ENCODE measurements at regions not wholly inside any gene's neighbourhood (a gene's known extent, or its start where the extent isn't known, plus 50 kb on each side); places are given as distances from the start of the nearest gene placed in this dataset.
"Not testable (repeated sequence)": the region's sequence is repeated elsewhere in the genome, so short reads cannot be mapped to it uniquely, and the experiment has no call there.

DNA sequence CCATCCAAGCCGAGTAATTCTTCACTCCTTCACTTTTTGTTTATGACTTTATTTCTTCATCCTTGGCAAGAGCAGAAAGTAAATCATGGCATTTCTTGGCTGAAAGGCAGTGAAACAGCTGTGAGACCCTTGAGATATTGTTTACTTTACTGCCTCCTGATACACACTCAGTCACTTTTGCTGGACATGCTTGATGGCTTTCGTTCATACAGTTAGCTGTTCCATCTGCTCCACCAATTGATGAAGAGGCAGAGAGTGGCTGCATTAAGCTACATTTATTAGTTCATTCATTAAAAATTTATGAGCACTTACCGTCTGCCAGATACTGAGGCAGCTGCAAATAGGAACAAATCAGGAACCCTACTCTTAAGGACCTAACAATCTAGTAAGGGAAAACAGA, 184.4 kb upstream of the OR13F1 start:
- Histone ChIP-seq H3K4me1 (ENCODE audit: insufficient read depth, low read length) (no peaks in the 10 kb centered on the region), H3K4me2 (ENCODE audit: insufficient read depth, low read length) (no peak overlapping the region), H4K20me1 (ENCODE audit: insufficient read depth, low read length) (no peaks in the 10 kb centered on the region), H2AFZ (ENCODE audit: low read length) (no peak overlapping the region), H3K4me3 (ENCODE audit: insufficient read depth, low read length) (no peak overlapping the region), H3K27ac (ENCODE audit: low read depth, low read length) (no peak overlapping the region), H3K79me2 (ENCODE audit: insufficient read depth, low read length) (no peaks in the 10 kb centered on the region), H3K27me3 (ENCODE audit: insufficient read depth, low read length) (no peaks in the 10 kb centered on the region), H3K36me3 (ENCODE audit: insufficient read depth, low read length) (no peaks in the 10 kb centered on the region), H3K9me3 (ENCODE audit: low read depth, low read length) (no peaks in the 10 kb centered on the region)
- DNase-seq (ENCODE audit: insufficient read length, low spot score, missing footprints), result no peak
- TF ChIP-seq, protein P1, sequence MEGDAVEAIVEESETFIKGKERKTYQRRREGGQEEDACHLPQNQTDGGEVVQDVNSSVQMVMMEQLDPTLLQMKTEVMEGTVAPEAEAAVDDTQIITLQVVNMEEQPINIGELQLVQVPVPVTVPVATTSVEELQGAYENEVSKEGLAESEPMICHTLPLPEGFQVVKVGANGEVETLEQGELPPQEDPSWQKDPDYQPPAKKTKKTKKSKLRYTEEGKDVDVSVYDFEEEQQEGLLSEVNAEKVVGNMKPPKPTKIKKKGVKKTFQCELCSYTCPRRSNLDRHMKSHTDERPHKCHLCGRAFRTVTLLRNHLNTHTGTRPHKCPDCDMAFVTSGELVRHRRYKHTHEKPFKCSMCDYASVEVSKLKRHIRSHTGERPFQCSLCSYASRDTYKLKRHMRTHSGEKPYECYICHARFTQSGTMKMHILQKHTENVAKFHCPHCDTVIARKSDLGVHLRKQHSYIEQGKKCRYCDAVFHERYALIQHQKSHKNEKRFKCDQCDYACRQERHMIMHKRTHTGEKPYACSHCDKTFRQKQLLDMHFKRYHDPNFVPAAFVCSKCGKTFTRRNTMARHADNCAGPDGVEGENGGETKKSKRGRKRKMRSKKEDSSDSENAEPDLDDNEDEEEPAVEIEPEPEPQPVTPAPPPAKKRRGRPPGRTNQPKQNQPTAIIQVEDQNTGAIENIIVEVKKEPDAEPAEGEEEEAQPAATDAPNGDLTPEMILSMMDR (IDR thresholded peaks at IDR 0.05; ENCODE audit: extremely low read depth, low read depth, low read length), result no peak

DNA sequence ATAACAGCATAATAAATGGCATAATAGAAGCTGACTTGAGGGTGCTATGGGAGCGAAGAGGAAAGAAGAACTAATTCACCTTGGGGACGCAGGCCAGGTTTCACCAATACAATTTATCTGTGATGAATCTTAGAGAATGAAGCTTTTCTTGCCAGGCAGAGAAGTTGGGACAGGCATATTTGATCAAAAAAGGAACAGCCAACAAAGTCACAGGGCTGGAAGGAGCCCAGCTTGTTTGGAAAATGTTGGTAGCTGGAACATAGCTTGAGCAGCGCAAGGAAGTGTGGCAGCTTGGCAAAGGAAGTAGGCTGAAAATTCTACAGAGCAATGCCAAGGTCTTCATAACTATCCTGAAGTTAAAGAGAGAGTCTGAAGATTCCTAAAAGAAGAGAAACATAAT, 181.5 kb upstream of the OR13F1 start:
- no peak for DNase-seq (ENCODE audit: insufficient read length, low spot score, missing footprints)
- TF ChIP-seq, protein P1 (IDR thresholded peaks at IDR 0.05; ENCODE audit: extremely low read depth, low read depth, low read length), result no peak
- H3K27ac ChIP-seq (ENCODE audit: low read depth, low read length), result no peak overlapping the region

DNA sequence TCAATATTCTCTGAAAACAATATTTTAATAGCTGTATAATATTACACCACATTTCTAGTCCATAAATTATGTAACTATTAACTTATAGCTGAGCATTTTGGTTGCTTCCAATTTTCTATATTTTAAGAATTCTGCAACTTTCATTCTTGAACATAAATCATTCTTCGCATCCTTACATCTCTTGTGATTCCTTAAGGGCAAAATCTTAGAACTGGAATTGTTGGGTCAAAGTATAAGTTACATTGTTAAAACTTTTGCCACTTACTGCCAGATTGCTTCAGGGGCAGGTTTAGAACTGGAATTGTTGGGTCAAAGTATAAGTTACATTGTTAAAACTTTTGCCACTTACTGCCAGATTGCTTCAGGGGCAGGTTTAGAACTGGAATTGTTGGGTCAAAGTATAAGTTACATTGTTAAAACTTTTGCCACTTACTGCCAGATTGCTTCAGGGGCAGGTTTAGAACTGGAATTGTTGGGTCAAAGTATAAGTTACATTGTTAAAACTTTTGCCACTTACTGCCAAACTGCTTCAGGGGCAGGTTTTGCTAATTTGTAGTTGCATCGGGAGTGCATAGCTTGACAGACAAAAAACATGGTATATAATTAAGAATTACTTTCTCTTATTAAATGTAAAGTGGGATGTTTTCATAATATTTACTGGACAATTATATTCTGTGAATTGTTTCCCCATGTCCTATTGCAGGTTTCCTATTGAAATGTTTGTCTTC, 179.9 kb upstream of the OR13F1 start:
- not testable (repeated sequence) for H3K36me3 ChIP-seq (ENCODE audit: insufficient read depth, low read length); H3K27ac ChIP-seq (ENCODE audit: low read depth, low read length); H3K4me2 ChIP-seq (ENCODE audit: insufficient read depth, low read length); H4K20me1 ChIP-seq (ENCODE audit: insufficient read depth, low read length); H2AFZ ChIP-seq (ENCODE audit: low read length); H3K4me1 ChIP-seq (ENCODE audit: insufficient read depth, low read length); DNase-seq (ENCODE audit: insufficient read length, low spot score, missing footprints); H3K27me3 ChIP-seq (ENCODE audit: insufficient read depth, low read length); H3K4me3 ChIP-seq (ENCODE audit: insufficient read depth, low read length); H3K9me3 ChIP-seq (ENCODE audit: low read depth, low read length); H3K79me2 ChIP-seq (ENCODE audit: insufficient read depth, low read length)

More for the DNA sequence above, 181.5 kb upstream of the OR13F1 start:
- Histone ChIP-seq H2AFZ (ENCODE audit: low read length) (no peak overlapping the region), H3K4me2 (ENCODE audit: insufficient read depth, low read length) (no peak overlapping the region), H3K79me2 (ENCODE audit: insufficient read depth, low read length) (no peaks in the 10 kb centered on the region), H4K20me1 (ENCODE audit: insufficient read depth, low read length) (no peaks in the 10 kb centered on the region), H3K36me3 (ENCODE audit: insufficient read depth, low read length) (no peaks in the 10 kb centered on the region), H3K9me3 (ENCODE audit: low read depth, low read length) (no peaks in the 10 kb centered on the region), H3K4me3 (ENCODE audit: insufficient read depth, low read length) (no peak overlapping the region), H3K27me3 (ENCODE audit: insufficient read depth, low read length) (no peaks in the 10 kb centered on the region), H3K4me1 (ENCODE audit: insufficient read depth, low read length) (no peaks in the 10 kb centered on the region)

DNA sequence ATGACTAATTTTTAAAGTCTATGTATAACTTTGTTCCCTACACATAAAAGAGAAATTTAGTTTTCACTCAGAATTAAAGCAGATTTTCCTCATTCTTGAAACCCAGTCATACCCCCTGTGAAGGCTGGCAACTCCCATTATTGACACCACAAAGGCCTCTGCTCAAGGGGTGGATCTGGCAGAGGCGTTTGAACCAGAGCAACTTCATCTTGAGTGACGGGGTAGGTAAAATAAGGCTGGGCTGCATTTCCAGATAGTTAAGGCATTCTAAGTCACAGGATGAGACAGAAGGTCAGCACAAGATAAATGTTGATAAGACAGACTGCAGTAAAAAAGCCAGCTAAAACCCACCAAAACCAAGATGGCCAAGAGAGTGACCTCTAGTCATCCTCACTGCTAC, 177.2 kb upstream of the OR13F1 start:
- TF ChIP-seq, protein P1 (IDR thresholded peaks at IDR 0.05; ENCODE audit: extremely low read depth, low read depth, low read length), result no peak

More for the DNA sequence above, 177.2 kb upstream of the OR13F1 start:
- no peaks in the 10 kb centered on the region for H3K9me3 ChIP-seq (ENCODE audit: low read depth, low read length)
- H3K79me2 ChIP-seq (ENCODE audit: insufficient read depth, low read length), result no peaks in the 10 kb centered on the region
- H2AFZ ChIP-seq (ENCODE audit: low read length), result no peak overlapping the region
- no peak overlapping the region for H3K4me3 ChIP-seq (ENCODE audit: insufficient read depth, low read length)
- no peak for DNase-seq (ENCODE audit: insufficient read length, low spot score, missing footprints)
- H3K27ac ChIP-seq (ENCODE audit: low read depth, low read length), result no peak overlapping the region
- no peaks in the 10 kb centered on the region for H3K27me3 ChIP-seq (ENCODE audit: insufficient read depth, low read length)
- H4K20me1 ChIP-seq (ENCODE audit: insufficient read depth, low read length), result no peaks in the 10 kb centered on the region
- H3K36me3 ChIP-seq (ENCODE audit: insufficient read depth, low read length), result no peaks in the 10 kb centered on the region
- H3K4me2 ChIP-seq (ENCODE audit: insufficient read depth, low read length), result no peak overlapping the region
- H3K4me1 ChIP-seq (ENCODE audit: insufficient read depth, low read length), result no peaks in the 10 kb centered on the region
